ENCODE measurements at regions not wholly inside any gene's neighbourhood (a gene's known extent, or its start where the extent isn't known, plus 50 kb on each side); places are given as distances from the start of the nearest gene placed in this dataset.

- no peak for TF ChIP-seq CTCF (IDR thresholded peaks at IDR 0.05; ENCODE audit: low read depth, low read length)
- TF ChIP-seq EZH2phosphoT487 (IDR thresholded peaks at IDR 0.05; ENCODE audit: low read depth): no peak
Measured at GRCh38 chr11:23577296-23577695, 717.0 kb upstream of the CCDC179 start.
